Thyroid gland (tissue), 4 donors: ENCODE measurements at regions not wholly inside any gene's neighbourhood (a gene's known extent, or its start where the extent isn't known, plus 50 kb on each side); places are given as distances from the start of the nearest gene placed in this dataset.

Experiments
- CTCF ChIP-seq, 6 experiments: fragments of 200-600 bp in 3 of 6; fragments of 450-650 bp in 3 of 6; sonication (generic) in 3 of 6; IDR thresholded peaks; one replicate each; pipeline ENCODE4 v1.5.1; 2016 to 2019; ENCODE audit warnings: antibody characterized with exemption in 6 of 6, mild to moderate bottlenecking in 2 of 6, inconsistent platforms in 1 of 6, moderate library complexity in 1 of 6
- POLR2A ChIP-seq, 2 donors: fragments of 450-650 bp; IDR thresholded peaks; one replicate each; pipeline ENCODE4 v1.6.1; 2017; ENCODE audit warnings: antibody characterized with exemption in 2 of 2, mild to moderate bottlenecking in 2 of 2, moderate library complexity in 1 of 2

- no peak for TF ChIP-seq CTCF (IDR thresholded peaks at IDR 0.05)
- peak in 1 of 2 donors; percentile 52 for TF ChIP-seq POLR2A (IDR thresholded peaks at IDR 0.05)
These were observed 135.0 kb downstream of the RALA start for GRCh38 chr7:39758234-39758970.
